ENCODE measurements at regions not wholly inside any gene's neighbourhood (a gene's known extent, or its start where the extent isn't known, plus 50 kb on each side); places are given as distances from the start of the nearest gene placed in this dataset.

GRCh38 chr19:56947206-56947605 is 106.7 kb upstream of the PEG3 start:
- Histone ChIP-seq H3K36me3 (replicated peaks; ENCODE audit: insufficient read depth, low read length) (no peaks in the 10 kb centered on the region), H3K9me2 (replicated peaks; ENCODE audit: insufficient read depth, low read length) (no peaks in the 10 kb centered on the region), H3K79me2 (ENCODE audit: low read length) (no peaks in the 10 kb centered on the region), H3K9ac (ENCODE audit: low read length) (no peak overlapping the region), H3K4me3 (ENCODE audit: low read length) (no peak overlapping the region), H4K20me1 (ENCODE audit: insufficient read depth, low read length) (no peaks in the 10 kb centered on the region), H3K9me3 (replicated peaks; ENCODE audit: insufficient read depth, low read length) (no peaks in the 10 kb centered on the region), H3K4me1 (ENCODE audit: low read length) (no peaks in the 10 kb centered on the region), H3K27ac (ENCODE audit: low read length) (no peak overlapping the region), H3K27me3 (replicated peaks; ENCODE audit: insufficient read depth, low read length) (no peaks in the 10 kb centered on the region), H3F3A (ENCODE audit: insufficient read depth, low read length) (no peaks in the 10 kb centered on the region), H2AFZ (ENCODE audit: low read length) (no peak overlapping the region), H3K4me2 (ENCODE audit: low read depth, low read length) (no peak overlapping the region)
- no peak for TF ChIP-seq CTCF (IDR thresholded peaks at IDR 0.05; ENCODE audit: low read length)
- TF ChIP-seq EZH2 (optimal IDR thresholded peaks at IDR 0.05; ENCODE audit: low read depth, low read length): no peak
- no peak for TF ChIP-seq EZH2phosphoT487 (IDR thresholded peaks at IDR 0.05; ENCODE audit: low read length)
- no peak for DNase-seq

GRCh38 chr19:56949626-56950025 is 109.1 kb upstream of the PEG3 start:
- no peak for DNase-seq
- Histone ChIP-seq H3F3A (ENCODE audit: insufficient read depth, low read length) (no peaks in the 10 kb centered on the region), H3K9me3 (replicated peaks; ENCODE audit: insufficient read depth, low read length) (no peaks in the 10 kb centered on the region), H3K36me3 (replicated peaks; ENCODE audit: insufficient read depth, low read length) (no peaks in the 10 kb centered on the region), H3K79me2 (ENCODE audit: low read length) (no peaks in the 10 kb centered on the region), H3K9me2 (replicated peaks; ENCODE audit: insufficient read depth, low read length) (no peaks in the 10 kb centered on the region), H3K4me1 (ENCODE audit: low read length) (no peaks in the 10 kb centered on the region), H3K4me3 (ENCODE audit: low read length) (no peak overlapping the region), H4K20me1 (ENCODE audit: insufficient read depth, low read length) (no peaks in the 10 kb centered on the region), H2AFZ (ENCODE audit: low read length) (no peak overlapping the region), H3K4me2 (ENCODE audit: low read depth, low read length) (no peak overlapping the region), H3K27me3 (replicated peaks; ENCODE audit: insufficient read depth, low read length) (no peaks in the 10 kb centered on the region), H3K9ac (ENCODE audit: low read length) (no peak overlapping the region), H3K27ac (ENCODE audit: low read length) (no peak overlapping the region)
- TF ChIP-seq EZH2phosphoT487 (IDR thresholded peaks at IDR 0.05; ENCODE audit: low read length) (no peak), CTCF (IDR thresholded peaks at IDR 0.05; ENCODE audit: low read length) (no peak), EZH2 (optimal IDR thresholded peaks at IDR 0.05; ENCODE audit: low read depth, low read length) (no peak)

GRCh38 chr19:56951672-56952071 is 111.1 kb upstream of the PEG3 start:
- no peaks in the 10 kb centered on the region for H3K4me1 ChIP-seq (ENCODE audit: low read length)
- DNase-seq: no peak
- no peaks in the 10 kb centered on the region for H3K9me3 ChIP-seq (replicated peaks; ENCODE audit: insufficient read depth, low read length)
- no peak overlapping the region for H3K4me3 ChIP-seq (ENCODE audit: low read length)
- H4K20me1 ChIP-seq (ENCODE audit: insufficient read depth, low read length): no peaks in the 10 kb centered on the region
- TF ChIP-seq EZH2 (optimal IDR thresholded peaks at IDR 0.05; ENCODE audit: low read depth, low read length) (no peak), CTCF (IDR thresholded peaks at IDR 0.05; ENCODE audit: low read length) (no peak), EZH2phosphoT487 (IDR thresholded peaks at IDR 0.05; ENCODE audit: low read length) (no peak)
- H3K27ac ChIP-seq (ENCODE audit: low read length): no peak overlapping the region
- H3K9ac ChIP-seq (ENCODE audit: low read length): no peak overlapping the region
- H3K36me3 ChIP-seq (replicated peaks; ENCODE audit: insufficient read depth, low read length): no peaks in the 10 kb centered on the region
- no peaks in the 10 kb centered on the region for H3K79me2 ChIP-seq (ENCODE audit: low read length)
- no peaks in the 10 kb centered on the region for H3K9me2 ChIP-seq (replicated peaks; ENCODE audit: insufficient read depth, low read length)
- H2AFZ ChIP-seq (ENCODE audit: low read length): no peak overlapping the region
- no peaks in the 10 kb centered on the region for H3F3A ChIP-seq (ENCODE audit: insufficient read depth, low read length)
- H3K27me3 ChIP-seq (replicated peaks; ENCODE audit: insufficient read depth, low read length): no peaks in the 10 kb centered on the region
- H3K4me2 ChIP-seq (ENCODE audit: low read depth, low read length): no peak overlapping the region
